GM12891 (cell line): ENCODE measurements at regions not wholly inside any gene's neighbourhood (a gene's known extent, or its start where the extent isn't known, plus 50 kb on each side); places are given as distances from the start of the nearest gene placed in this dataset.

Source experiments
- POLR2A ChIP-seq: IDR thresholded peaks from 2 replicates; pipeline ENCODE4 v1.6.1; 2011; ENCODE audit warnings: low read depth, low read length, control low read depth
- POLR2AphosphoS5 ChIP-seq: IDR thresholded peaks from 2 replicates; pipeline ENCODE4 v1.6.1; 2011; ENCODE audit warnings: low read depth, low read length, control low read depth
- SPI1 ChIP-seq: IDR thresholded peaks from 2 replicates; pipeline ENCODE4 v1.6.1; 2011; ENCODE audit warnings: low read depth, low read length, control low read depth
- TAF1 ChIP-seq: IDR thresholded peaks from 2 replicates; pipeline ENCODE4 v1.6.1; 2011; ENCODE audit warnings: low read depth, low read length, control low read depth

DNA sequence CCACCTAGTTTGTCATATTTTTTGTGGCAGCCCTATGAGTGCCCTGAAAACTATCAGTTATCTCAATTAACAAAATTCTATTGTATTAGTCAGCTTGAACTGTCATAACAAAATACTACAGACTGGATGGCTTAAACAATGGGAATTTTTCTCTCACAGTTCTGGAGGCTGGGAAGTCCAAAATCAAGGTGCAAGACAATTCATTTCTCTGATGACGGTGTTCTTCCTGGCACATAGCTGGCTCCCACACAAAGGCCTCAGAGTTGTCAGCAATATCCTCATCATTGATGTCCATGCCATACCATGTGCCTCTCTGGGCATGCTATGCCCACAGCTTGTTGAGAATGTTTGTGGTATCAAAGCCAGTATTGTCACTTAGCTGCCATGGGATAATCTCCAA, 691.9 kb downstream of the NR2F1-AS1 start:
- TF ChIP-seq POLR2AphosphoS5 (no peak), TAF1 (no peak), SPI1 (no peak), POLR2A (no peak)
